HG03025 (cell line): ENCODE measurements at regions not wholly inside any gene's neighbourhood (a gene's known extent, or its start where the extent isn't known, plus 50 kb on each side); places are given as distances from the start of the nearest gene placed in this dataset.

Experiments
- ATAC-seq: cut with Tn5 transposase; IDR thresholded peaks from one replicate; pipeline ENCODE4 v1.9.1; 2021; ENCODE audit warnings: mild to moderate bottlenecking, moderate library complexity; ENCODE audit not compliant: unreplicated experiment, low FRiP score

- ATAC-seq = no peak
Measured at GRCh38 chr1:182200025-182200812, 138.7 kb upstream of the ZNF648 start.

DNA sequence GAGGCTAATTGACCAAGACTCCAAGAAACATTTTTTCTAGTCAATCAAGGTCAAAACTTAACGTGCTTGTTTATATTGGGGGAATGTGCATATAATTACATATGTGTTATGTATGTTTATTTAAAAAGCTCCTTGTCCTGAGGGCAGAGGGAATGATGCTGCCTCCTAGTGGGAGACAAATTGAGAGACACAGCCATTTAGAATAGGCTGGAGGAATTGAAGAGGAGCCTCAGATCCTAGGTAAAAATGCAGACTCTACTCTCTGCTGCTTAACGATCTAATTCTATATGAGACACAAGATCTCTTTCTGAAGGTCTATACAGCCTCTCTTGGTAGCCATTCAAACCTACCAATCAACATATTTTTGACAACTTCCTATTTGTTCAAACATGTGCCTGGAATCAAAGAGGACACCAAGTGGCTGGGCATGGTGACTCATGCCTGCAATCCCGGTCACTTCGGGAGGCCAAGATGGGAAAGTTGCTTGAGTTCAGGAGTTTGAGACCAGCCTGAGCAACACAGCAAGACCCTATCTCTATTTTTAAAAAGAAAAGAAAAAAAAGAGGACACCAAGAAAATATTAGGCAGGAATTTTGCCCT is 136.6 kb upstream of the ZNF648 start:
- no peak for ATAC-seq

GRCh38 chr1:182196897-182197870 is 135.7 kb upstream of the ZNF648 start:
- ATAC-seq = no peak

DNA sequence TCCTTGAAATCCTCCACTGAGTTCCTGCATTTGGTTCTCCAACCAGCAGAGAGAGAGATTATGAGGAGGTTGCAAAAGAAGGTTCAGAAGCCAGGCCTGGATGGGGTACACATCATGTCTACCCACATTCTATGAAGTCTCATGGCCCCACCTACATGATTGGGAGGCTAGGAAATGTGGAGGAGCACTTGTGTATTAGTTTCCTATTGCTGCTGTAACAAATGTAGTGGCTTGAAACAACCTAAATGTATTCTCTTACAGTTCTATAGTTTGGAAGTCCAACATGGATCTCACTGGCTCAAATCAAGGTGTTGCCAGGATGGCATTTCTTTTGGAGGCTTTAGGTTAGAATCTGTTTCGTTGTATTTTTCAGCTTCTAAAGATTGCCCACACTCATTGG is 134.2 kb upstream of the ZNF648 start:
- ATAC-seq = no peak

DNA sequence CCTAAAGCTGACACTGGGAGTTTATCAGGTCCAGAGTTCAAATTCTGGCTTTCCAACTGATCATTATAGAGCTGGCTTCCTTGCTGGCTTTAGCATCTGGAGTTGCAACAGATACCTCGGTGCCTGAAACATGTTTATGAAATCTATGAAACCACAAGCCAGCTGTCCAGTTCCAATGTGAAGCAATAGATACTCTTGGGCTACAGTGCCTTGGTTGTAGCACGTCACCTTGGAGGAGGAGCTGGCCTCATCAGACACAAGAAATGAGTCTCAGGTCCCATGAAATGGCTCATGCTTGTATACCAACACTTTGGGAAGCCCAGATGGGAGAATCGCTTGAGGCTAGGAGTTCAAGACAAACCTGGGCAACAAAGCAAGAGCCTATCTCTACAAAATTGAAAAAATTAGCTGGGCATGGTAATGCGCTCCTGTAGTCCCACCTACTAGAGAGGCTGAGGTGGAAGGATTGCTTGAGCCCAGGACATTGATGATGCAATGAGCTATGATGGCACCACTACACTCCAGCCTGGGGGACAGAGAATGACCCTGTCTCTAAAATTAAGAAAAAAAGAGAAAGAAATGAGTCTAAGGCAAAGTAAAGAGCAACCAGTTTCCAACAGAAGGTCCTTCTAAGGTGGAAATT is 132.5 kb upstream of the ZNF648 start:
- ATAC-seq = no peak

DNA sequence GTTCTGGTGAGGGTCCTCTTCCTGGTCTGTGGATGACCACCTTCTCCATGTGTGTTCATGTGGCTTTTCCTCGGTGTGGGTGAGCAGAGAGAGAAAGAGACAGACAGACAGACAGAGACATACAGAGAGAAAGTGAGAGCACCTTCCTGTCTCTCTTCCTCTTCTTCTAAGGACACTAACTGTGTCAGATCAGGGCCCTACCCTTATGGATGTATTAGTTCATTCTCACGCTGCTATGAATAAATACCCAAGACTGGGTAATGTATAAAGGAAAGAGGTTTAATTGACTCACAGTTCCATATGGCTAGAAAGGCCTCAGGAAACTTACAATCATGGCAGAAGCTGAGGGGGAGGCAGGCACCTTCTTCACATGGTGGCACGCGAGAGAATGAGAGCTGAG is 131.5 kb upstream of the ZNF648 start:
- no peak for ATAC-seq

- no peak for ATAC-seq
Measured at GRCh38 chr1:182192215-182192614, 130.7 kb upstream of the ZNF648 start.

DNA sequence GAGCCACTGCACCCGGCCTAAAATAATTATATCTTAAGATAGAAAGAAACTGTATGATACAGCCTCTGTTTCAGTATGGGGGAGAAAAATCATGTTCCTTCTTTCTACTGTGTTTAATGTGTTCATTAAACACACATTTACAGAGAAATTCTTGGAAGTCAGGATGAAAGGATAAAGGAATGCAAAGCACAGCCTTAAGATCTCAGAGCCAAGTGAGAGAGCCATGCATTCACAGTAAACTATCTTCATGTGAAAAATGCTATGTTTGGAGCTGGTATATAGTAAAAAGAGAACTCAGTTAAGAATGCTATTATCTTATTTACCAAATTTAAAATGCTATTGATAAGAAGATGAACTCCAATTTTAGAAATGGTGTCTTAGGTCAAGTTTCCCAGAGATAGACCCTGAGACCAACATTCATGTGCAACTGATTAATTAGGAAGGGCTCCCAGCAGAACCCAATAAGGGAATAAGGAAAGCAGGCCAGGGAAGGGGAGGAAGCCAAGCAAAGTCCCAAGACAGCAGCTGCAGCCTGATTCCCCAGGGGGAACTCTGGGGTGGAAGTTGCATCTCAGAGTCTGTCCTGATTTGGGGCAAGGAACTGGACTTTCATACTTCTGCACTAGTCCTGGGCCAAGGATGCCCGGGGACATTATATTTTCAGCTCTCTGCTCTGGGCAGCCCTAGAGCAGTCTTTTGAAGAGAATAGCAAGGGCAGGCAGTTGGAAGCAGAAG is 130.0 kb upstream of the ZNF648 start:
- ATAC-seq = no peak

GRCh38 chr1:182189535-182190066 is 128.1 kb upstream of the ZNF648 start:
- no peak for ATAC-seq

DNA sequence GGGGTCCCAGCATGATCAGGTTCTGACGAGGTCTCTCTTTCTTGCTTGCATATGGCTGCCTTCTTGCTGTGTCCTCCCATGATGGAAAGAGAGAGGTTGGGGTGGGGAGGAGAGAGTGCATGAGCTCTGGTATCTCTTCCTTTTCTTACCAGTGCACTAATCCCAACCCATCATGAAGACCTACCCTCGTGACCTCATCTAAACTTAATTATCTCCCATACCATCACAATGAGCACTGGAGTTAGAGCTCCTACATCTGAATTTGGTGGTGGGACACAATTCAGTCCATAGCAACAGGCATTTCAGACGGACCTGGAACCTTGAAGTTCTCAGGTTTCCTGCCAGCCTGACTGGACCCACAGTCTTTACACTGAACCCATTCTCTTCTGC is 125.2 kb upstream of the ZNF648 start:
- no peak for ATAC-seq

DNA sequence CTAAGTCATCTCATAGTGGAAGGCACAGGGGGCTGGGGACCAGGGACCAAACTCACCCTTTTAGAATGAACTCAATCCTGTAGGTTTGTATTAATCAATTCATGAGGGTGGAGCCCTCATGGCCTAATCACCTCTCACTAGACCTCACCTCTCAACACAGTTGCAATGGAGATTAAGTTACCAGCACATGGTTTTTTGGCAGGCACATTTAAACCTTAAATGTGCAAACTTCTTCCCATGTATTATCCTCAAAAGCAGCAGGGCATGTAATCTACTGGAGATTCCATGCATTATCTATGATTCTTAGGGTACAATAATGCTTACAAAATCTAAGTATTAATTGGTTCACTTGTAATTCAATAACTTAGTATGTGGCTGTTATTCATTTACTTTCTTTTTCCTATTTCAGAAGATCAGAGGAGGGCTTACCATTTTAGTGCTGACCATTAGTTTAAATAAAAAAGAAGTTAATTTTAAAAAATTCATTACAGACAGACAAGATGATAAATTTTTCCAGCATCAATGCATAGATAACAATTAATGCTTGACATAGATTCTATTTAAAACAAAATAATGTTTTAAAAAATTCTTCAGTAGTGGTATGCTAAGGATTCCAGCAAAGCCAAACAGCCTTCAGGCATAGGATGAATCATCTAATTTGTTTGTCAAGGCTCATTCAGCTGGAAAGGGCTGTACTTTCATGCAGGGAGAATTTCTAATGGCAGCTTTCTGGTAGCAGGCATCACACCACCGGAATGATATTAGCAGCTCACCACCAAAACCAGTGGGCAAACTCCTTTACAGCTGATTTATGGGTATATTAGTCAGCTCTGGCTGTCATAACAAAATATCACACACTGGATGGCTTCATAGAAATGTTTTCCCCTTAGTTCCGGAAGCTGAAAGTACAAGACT is 124.6 kb upstream of the ZNF648 start:
- ATAC-seq = no peak

DNA sequence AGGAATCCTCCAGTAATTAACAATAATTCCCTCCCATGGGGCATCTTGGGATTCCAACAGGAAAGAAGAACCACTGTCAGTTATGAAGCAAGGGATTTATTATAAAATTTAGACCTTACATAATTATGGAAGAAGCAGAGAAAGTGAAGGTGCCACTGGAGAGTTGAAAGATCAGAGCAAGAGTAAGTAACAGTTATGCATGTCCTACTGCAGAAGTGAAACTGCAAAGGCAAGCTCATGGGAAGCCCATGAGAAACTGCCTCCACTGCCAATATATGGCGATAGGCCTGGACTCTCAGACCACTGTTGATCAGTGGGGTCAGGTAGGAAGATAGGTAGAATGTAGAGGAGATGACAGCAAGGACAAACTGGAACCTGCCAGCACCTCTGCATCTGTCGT is 123.6 kb upstream of the ZNF648 start:
- ATAC-seq = no peak

DNA sequence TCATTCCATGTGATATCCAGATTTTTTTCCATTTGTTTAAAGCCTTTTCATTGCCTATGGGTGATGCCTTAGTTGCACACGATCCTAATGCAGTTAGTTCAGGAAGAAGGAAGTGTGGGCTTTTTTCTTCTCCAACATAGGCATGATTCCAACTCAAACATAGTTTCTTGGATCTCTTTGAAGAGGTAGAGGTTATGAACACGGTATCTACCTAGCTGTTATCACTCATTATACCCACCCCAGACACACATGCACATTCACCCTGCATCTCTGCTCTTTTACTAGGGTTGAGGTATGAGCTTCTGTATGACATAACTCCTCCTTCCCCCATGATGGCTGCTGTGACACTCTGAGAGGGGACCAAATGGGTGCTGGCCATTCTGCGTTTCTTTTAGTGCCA is 122.1 kb upstream of the ZNF648 start:
- no peak for ATAC-seq

DNA sequence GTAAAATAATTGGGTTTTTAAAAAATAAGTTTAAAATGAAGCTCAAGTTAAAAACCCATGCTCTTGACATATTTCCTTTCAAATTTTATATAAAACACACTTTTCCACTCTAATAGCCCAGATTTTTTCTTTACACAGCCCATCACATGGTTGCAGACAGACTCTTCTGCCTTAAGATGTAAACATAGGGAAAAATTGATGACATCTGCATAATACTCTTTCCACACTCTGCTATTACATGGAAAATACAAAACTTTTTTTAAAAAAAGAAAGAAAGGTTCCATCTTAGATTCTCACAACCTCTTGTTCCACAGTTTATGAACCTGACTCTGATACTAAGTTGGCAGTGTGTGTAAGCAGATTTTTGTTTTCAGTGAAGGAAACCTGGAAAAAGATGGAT is 120.8 kb upstream of the ZNF648 start:
- no peak for ATAC-seq

GRCh38 chr1:182181167-182181572 is 119.7 kb upstream of the ZNF648 start:
- ATAC-seq = no peak

- ATAC-seq = no peak
Measured at GRCh38 chr1:182175361-182175931, 113.9 kb upstream of the ZNF648 start.

- ATAC-seq = no peak
Measured at GRCh38 chr1:182174513-182174855, 113.0 kb upstream of the ZNF648 start.

- no peak for ATAC-seq
Measured at GRCh38 chr1:182173808-182174512, 112.4 kb upstream of the ZNF648 start.
